ENCODE measurements at regions not wholly inside any gene's neighbourhood (a gene's known extent, or its start where the extent isn't known, plus 50 kb on each side); places are given as distances from the start of the nearest gene placed in this dataset.

DNA sequence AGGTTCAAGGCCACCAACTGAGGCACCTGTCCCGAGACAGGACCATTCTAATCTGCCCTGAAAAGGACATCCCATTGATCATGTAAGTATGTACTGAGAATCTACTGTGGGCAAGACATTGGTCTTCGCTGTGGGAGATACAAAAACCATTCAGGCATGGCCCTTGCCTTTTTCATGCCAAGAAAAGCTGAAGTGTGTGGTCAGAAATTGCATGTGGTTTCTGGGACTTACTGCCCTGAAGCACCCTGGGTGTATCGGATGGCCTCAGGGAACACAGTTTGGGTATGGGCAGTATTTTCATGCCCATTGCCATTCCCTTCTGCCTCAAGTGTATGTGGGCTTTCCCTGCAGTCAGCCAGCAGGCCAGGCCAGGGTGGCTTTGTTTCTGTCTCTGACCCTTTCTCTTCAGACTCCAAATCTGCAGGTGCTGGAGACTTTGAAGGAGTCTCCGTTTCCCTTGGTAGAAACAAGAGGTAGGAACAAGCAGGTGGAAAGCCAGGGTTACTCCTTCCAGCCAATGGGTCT, 285.7 kb downstream of the ZEB1 start:
- DNase-seq: peak; percentile 52

DNA sequence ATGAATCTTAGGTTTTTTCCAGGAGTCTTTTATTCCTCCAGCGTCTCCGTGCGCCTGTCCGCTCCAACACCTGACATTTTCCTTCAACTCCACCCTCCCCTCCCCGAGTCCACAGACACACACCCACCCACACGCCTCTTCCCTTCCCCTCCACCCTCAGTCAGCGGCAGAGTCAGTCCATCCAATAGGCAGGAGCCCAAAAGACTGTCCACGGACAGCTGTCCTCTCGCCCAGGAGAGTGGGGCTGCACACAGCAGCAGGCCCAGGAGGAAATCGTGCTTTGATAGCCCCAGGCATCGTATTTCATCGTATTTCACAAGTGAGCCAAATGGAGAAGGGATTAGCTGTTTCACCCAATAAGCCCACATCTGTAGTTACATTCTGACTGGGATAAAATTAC, 285.1 kb downstream of the ZEB1 start:
- peak; percentile 87 for DNase-seq

DNA sequence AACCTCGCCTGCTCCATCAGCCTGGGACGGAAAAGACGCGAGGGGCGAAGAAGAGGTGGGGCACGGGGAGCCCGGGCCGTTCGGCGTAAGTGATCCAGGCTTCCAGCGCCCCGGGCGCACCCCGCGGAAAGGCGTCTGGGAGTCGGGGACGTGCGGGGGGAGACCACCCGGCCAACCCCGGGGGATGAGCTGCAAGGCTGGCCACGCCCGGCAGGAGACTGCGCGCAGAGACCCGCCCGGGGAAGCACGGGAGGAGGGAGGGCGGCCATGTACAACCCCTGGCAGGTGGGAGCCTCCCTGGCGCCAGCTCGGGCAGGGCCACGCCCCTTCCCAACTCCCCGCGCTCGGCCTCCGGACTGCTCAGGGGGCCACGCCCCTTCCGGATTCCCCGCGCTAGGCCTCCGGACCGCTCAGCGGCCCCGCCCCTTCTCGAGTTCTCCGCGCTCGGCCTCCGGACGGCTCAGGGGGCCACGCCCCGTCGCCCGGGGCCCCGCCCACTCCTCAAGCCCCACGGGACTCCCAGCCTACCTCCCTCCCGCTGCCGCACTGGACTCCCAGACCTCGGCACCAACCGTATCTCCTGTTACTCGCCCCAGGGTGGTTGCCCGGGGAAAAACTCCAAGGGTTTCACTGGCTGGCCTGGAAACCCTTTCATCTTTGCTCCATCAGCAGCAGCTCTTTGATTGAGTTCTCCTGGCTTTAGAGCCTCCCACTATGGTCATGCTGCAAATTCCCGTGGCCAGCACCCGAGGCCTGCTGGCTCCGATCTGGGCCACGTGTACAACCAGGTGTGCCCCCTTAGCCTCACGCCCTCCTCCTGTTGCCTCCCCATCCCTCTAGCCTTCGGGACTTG, 284.4 kb downstream of the ZEB1 start:
- peak; percentile 93 for DNase-seq

DNA sequence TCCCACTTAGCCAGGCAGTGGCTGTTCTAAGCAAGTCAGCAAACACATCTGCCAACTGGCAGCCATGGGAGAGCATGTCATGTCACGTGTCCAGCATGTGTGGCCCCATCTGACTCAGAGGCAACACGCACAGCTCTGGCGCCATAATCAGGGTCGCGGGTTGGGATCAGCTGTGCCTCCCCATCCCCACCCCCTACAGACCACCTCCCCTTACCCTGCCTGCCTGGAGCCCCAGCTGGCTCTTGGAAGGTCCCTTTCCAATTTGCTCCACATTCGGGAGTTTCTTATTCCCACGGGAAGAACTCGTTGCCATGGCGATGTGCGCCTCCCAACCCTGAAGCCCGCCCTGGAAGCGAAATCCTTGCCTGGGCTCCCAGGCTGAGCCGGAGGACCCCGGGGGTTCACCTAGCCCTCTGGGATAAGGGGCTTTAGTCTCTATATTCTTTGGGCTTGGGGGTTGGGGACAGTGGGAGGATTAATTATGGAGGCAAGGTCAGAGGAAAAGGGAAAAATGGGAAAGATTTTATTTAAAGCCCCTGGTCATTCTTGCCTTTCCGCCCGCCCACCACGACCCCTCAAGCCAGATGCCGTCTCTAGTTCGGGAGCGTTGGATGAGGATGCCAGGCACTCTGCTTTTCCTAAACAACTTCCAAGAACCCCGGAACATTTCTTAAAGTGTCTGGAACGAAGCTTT, 283.7 kb downstream of the ZEB1 start:
- DNase-seq: no peak

DNA sequence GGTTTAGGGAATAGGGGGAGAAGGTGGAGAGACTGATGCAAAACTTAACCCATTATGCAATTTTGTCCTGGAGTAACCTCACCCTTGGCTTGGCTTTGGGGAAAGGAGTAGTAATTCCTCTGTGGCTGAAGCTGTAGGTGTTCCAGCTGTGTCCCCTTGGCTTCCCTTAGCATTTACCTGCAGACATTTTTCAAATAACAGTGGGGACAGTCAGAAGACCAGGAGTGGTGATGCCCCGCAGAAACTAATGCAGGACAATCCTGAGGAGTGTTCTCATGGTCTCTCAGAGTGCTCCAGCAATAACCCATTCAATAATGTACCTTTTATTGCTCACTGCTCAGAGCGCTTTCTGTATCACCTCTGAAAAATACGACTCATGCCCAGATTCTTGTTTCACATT, 282.1 kb downstream of the ZEB1 start:
- DNase-seq: no peak

DNA sequence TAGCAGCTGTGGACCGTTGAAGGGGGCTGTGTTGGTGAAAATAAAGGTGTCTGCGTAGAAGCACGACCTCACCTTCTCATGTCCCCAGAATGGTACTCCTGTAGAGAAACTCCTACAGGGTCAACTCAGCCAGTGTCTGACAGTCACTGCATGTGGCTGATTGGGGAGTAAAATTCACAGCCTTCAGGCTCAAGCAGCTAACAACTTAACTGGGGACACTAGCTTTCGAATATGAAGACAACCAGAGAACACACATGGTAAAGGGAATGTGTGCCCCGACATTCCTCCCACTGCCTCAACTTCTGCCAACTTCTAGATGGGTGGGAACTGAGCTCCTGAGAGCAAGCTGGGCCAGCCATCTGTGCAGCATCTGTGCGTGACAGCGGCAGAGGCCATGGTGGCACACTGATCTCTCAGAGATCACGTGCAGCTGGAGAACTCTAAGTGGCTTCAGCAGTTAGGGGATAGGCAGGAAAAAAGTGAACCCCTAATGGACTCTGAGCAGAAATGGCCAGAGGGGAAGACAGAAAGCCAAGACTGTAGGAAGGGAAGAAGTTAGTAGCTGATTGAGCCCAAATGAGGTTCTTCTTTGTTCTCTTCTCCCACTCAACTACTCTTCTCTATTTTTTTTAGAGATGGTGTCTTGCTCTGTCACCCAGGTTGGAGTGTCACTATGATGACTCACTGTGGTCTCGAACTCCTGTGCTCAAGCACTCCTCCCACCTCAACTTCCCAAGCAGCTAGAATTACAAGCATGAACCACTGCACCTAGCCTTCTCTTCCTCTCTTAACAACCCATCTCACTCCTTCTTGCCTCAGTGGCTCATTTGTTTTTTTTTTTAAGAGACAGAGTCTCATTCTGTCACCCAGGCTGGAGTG, 280.8 kb downstream of the ZEB1 start:
- DNase-seq: peak; percentile 36

DNA sequence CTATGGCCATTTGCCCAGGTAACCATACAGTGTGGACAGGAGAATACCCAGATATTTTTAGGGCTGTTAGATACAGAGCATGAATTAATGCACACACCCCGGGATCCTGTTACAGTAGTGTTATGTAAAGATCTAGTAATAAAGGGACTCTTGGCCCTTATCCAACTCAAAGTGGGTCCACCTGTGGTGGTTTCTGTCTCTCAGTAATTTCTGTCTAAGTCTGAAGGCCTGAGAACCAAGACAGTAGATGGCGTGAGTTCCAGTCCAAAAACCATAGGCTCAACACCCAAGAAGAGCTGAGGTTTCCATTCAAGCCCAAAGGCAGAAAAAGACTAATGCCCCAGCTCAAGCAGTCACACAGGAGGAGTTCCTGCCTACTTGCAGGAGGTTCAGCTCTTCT, 277.7 kb downstream of the ZEB1 start:
- no peak for DNase-seq

DNA sequence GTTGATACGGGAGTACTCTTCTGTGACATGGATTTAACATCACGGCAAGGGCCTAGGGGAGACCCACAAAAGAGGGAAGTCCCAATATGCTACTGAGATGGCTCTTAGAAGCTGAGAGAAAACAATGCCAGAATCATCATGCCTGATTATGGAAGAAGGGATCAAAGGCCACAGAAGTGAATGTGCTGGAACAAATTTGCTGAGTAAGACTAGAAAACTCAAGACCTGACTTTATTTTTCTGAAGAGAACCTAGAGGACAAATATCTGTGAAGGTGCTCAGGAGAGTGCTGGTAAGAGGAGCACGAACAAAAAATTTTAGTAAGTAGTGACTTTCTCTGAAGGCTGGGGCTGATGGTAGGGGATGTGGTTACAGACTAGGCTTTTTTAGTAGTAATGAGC, 277.0 kb downstream of the ZEB1 start:
- DNase-seq: no peak

DNA sequence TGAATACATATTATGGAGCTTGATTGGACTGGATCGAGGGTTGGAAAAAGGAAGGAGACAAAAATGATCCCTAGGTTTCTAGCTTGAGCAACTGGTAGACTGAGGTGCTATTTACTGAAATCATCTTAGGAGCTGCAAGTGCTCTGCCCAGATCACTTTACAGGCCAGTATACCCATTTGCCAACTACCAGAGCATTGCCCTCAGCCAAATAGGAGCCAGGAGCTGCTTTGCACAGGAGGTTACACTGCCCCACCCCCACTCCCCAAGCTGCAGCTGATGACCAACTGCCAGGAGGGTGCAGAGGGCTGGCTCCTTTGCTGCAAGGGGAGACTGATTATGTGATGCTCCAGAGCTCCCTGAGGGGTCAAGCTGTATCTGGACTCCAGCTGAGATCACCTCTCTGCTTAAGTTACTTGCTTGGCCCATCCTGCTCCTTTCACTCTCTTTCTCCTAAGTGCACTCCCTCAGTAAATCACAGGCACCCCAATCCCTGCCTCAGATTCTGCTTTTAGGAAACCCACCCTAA, 275.4 kb downstream of the ZEB1 start:
- no peak for DNase-seq

DNA sequence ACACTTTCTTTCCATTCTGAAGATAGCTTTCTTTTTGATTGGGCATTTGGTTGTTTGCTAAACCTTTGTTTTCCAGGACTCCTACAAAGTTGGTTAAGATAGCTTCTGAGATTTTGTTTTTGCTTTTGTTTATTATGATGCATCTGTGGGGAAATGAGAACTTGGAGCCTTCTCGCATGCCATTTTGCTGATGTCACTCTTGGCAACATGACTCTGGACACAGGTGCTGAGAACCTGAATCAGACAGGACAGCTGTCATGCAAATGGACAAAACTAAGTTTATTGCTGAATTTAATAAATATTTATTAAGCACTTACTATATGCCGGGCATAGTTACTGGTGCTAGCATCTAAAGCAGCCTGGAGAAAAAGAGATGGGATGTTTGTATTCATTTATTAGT, 274.1 kb downstream of the ZEB1 start:
- DNase-seq: no peak

DNA sequence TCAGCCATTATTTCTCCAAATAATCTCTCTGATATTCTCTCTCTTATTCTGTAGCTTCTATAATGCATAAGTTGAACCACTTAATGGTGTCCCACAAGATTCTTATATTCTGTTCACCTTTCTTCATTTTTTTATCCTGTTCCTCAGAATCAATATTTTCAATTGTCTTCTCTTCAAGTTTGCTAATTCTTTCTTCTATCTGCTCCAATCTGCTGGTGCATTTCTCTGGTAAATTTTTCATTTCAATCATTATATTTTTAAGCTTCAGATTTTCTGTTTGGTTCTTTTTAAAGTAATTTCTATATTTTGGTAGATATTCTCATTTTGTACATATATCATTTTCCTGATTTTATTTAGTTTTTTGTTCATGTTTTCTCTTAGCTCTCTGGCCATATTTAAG, 272.6 kb downstream of the ZEB1 start:
- no peak for DNase-seq

DNA sequence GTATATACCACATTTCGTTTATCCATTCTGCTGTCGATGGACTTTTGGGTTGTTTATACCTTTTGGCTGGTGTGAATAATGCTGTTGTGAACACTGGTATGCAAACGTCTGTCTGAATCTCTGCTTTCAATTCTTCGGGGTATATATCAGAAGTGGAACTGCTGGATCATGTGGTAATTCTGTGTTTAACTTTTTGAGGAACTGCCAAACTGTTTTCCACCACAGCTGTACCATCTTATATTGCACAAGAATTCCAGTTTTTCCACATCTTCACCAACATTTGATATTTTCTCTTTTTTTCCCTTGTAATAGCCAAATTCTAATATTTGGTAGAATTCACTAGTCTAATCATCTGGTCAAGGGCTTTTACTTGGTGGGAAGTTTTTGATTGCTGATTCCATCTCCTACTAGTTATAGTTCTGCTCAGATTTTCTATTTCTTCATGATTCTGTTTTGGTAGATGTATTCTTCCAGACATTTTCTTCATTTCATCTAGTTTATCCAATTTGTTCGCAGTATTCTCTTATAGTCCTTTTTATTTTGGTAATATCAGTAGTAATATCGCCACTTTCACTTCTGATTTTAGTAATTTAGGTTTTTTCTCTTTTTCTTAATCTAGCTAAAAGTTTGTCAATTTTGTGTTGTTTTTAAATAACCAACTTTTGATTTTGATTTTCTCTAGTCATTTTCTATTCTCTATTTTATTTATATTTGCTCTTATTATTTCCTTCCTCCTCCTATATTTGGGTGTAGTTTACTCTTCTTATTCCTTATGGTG, 271.2 kb downstream of the ZEB1 start:
- peak; percentile 86 for DNase-seq

DNA sequence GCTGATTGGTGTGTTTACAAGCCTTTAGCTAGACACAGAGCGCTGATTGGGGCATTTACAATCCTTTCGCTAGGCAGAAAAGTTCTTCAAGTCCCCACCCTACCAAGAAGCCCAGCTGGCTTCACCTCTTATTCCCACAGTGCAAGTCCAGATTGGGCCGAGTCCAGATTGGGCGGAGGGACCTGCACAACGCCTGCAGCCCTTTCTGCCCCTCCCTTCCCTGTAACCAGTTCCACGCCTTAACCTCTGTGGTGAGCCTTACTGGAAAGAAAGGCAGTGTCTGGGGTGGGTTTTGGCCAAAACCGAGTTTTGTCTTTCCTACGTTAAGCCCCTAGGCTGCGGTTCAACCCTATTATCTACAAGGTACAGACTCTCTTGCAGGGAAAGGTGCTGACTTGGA, 268.7 kb downstream of the ZEB1 start:
- no peak for DNase-seq

DNA sequence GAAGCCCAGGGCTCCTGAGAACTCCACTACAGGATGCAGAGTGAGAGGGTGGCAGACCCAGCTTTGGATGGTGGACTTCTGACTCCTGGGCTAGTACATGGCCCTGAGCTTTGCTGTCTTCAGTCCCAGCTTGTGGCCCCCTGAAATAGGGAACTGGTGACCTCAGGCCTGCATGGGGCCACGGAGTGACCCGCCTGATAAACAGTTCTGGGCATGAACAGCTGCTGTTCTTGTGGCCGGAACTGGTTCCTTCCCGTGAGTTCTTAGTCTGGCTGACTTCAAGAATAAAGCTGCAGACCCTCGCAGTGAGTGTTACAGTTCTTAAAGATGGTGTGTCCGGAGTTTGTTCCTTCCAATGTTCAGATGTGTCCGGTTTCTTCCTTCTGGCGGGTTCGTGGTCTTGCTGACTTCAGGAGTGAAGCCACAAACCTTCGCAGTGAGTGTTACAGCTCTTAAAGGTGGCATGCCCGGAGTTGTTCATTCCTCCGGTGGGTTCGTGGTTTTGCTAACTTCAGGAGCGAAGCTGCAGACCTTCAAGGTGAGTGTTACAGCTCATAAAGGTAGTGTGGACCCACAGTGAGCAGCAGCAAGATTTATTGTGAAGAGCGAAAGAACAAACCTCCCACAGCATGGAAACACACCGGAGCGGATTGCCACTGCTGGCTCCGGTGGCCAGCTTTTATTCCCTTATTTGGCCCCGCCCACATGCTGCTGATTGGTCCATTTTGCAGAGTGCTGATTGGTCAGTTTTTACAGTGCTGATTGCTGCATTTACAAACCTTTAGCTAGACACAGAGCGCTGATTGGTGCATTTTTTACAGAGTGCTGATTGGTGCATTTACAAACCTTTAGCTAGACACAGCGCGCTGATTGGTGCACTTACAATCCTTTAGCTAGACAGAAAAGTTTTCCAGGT, 268.0 kb downstream of the ZEB1 start:
- DNase-seq: peak; percentile 92

DNA sequence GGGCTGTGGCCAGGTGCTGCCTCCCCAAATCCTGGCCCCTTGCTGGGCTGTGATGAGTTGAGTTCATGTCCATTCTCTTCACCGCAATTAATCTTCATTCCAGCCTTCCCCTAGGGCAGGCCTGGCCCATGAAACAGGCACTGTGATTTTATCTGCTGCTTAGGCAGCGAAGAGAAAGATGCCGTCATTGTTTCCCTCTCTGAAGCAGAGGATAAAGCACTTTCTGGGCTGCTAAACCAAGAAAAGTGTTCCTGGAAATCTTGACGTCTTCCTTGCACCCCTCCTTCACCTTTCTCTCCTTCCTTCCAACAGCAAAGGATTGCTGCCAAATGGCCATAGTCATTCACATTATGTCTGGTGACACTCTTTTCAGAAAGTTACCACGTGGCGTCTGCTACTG, 265.9 kb downstream of the ZEB1 start:
- no peak for DNase-seq

DNA sequence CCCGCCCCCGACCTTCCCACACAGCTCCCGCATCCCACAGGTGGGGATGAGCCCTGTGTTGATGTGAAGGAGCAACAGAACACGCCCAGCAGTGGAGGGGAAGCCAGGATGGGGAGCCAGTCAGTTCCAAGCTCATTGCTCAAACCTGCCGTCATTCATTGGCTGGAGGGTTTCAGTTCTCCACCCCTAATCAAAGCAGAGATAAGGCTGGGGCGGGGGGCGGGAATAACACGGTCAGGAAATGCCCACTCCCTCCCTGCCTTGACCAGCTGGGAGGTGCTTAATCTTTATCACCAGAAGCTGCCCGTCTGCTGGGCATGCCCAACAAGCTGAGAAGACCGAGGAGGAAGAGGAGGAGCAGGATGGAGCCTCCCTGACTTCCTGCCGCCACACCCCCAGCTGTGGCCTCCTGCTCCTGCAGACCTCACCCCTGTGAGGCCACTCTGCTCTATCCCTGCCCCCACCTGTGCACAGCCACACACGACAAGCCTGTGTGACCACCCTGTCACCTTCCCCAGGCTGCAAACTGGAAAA, 265.1 kb downstream of the ZEB1 start:
- DNase-seq: no peak

DNA sequence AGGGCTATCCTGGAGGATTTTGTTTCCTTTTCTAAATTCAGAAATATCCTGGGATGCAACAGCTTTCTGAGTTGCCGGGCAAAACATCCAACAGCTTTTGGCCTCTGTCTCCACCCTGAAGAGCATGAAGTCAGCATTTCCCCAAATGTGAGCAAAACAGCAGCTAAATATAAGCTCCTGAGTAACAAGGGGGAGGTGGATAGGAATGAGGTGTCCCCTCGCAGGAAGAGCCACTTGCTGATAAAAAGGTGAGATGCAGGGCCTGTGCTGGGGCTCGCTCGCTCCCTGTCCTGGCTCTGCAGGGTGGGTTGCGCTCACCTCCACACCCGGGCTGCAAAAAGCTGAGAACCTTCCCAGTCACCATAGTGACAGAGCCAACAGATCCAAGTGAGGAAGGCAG, 264.3 kb downstream of the ZEB1 start:
- DNase-seq: no peak

DNA sequence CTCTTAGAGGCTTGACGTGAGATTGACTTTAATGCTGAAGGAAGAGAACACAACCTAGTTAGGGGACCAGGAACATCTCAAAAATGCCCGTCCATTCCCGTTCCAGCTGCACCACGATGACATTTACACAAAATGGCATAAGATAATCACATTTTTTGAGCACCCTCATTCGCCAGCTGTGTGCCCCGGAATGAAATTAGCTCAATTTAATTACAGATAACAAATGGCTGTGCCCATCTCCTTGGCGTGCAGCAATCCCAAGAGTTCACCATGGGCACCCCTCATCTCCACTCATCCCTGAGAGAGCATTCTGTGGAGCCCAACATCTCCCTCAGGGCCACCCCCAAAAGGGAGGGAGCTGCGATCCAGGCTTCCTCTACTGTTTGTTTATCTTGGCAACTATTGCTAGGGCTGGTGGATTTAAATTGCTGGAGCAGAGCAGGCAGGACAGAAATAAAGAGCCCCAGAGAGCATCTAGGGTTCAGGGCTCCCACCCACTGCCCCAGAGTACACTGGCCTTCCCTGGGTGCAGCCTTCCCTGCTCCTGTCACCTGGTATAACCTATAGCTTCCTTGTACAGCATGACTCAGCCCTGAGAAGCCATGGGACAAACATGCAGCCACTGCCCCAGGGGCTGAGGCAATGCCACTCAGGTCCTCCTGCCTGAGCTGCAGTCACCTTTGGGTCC, 263.5 kb downstream of the ZEB1 start:
- peak; percentile 19 for DNase-seq

DNA sequence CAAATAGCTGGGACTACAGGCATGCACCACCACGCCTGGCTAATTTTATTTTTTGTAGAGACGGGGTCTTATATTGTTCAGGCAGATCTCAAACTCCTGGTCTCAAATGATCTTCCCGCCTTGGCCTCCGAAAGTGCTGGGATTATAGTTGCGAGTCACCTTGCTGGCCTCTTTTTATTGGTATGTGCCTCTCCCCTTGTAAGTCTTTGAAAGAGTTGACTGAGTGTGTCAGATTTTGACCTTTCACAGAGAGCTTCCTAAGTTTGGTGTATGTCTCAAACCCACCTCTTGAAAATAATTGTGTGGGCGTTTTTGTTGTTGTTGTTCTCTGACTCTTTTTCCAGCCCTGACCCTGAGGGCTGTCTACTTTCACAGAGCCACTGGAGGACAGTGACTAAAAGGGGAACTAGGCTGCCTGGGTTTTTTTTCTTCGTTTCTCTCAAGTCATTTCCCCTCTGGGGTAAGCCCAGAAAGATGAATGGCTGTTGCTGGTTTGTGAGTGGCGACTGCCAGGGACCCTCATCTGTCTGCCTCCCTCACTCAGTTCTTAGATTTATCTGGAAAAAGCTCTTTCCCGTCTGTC, 262.8 kb downstream of the ZEB1 start:
- peak; percentile 84 for DNase-seq

DNA sequence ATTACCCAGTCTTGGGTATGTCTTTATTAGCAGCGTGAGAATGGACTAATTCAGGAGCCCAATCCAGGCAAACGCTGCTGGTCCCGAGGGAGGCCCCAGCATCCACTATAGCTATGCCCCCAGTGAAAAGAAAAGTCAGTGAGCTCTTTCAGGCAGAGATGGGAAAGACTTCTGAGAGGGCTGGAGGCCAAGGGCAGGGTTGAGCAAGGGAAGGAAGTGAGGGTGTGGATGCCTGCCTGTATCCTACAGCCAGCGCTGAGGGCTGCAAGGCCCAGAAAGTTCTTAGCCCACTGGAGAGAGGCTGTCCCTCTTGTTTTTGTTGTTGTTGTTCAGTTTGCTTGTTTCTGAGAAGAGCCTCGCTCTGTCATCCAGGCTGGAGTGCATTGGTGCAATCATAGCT, 261.6 kb downstream of the ZEB1 start:
- no peak for DNase-seq
